Lower leg skin (tissue), 3 donors: ENCODE measurements at regions not wholly inside any gene's neighbourhood (a gene's known extent, or its start where the extent isn't known, plus 50 kb on each side); places are given as distances from the start of the nearest gene placed in this dataset.

ENCODE experiments used
- POLR2A ChIP-seq, 2 donors: fragments of 450-650 bp; IDR thresholded peaks; one replicate each; pipeline ENCODE4 v1.6.1; 2016 to 2017; ENCODE audit warnings: antibody characterized with exemption in 2 of 2, mild to moderate bottlenecking in 1 of 2, moderate library complexity in 1 of 2
- TF ChIP-seq, protein P1 (sequence below), 3 donors: fragments of 450-650 bp; IDR thresholded peaks; one replicate each; pipeline ENCODE4 v1.5.1; 2016; ENCODE audit warnings: antibody characterized with exemption in 3 of 3, mild to moderate bottlenecking in 3 of 3, moderate library complexity in 2 of 3

DNA sequence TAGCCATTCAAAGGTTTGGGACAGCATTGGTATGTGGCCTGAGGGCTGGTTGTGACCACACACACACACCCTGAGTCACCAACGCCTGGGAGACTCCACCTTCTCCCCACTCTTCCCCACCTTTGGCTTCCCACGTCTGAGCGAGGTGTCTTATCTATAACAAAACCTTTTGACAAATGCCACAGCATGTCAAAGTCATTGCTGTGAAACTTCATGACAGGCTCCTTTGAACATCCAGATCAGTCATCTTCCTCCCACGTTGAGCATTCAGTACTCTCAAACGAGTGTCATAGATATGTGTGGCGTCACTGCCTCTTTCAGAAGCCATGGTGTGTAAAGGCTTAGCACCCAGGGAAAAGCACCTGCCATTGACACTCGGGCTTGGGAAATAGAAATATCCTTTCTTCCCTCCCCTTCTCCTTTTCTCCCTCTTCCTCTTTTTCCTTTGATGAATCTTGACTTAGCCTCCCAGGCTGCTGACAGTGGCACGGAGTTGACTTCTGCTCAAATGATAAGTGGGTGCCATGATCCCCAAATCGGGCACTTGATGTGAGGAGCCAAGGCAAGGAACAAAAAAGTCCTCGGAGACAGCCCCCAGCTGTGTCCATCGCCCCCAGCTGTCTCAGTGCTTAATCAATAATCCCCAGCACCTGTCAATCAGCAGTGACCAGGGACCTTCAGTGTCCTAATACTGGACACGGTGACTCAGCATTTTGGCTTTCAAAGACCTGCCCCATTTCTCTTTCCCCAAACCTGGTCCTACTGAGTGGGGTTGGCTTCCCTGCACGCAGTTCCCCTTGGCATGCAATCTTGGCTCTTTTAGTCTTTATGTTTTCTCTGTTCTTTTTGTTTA, 114.8 kb downstream of the FGF18 start:
- TF ChIP-seq, protein P1, sequence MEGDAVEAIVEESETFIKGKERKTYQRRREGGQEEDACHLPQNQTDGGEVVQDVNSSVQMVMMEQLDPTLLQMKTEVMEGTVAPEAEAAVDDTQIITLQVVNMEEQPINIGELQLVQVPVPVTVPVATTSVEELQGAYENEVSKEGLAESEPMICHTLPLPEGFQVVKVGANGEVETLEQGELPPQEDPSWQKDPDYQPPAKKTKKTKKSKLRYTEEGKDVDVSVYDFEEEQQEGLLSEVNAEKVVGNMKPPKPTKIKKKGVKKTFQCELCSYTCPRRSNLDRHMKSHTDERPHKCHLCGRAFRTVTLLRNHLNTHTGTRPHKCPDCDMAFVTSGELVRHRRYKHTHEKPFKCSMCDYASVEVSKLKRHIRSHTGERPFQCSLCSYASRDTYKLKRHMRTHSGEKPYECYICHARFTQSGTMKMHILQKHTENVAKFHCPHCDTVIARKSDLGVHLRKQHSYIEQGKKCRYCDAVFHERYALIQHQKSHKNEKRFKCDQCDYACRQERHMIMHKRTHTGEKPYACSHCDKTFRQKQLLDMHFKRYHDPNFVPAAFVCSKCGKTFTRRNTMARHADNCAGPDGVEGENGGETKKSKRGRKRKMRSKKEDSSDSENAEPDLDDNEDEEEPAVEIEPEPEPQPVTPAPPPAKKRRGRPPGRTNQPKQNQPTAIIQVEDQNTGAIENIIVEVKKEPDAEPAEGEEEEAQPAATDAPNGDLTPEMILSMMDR (IDR thresholded peaks at IDR 0.05): no peak
- no peak for TF ChIP-seq POLR2A (IDR thresholded peaks at IDR 0.05)
